GM12891 (cell line): ENCODE measurements at regions not wholly inside any gene's neighbourhood (a gene's known extent, or its start where the extent isn't known, plus 50 kb on each side); places are given as distances from the start of the nearest gene placed in this dataset.

Source experiments
- DNase-seq: peaks from one replicate; pipeline ENCODE4 v3.0.0; 2011; ENCODE audit warnings: low spot score; ENCODE audit not compliant: insufficient read length
- FAIRE-seq: peaks from 2 replicates; lab custom pipeline; 2011; peaks lifted over from hg19 to GRCh38; lab: Jason Lieb, UNC
- PAX5 ChIP-seq: IDR thresholded peaks from 2 replicates; pipeline ENCODE4 v1.6.1; 2011; ENCODE audit warnings: low read length, moderate library complexity, mild to moderate bottlenecking; ENCODE audit not compliant: insufficient read depth, severe bottlenecking
- POLR2A ChIP-seq: IDR thresholded peaks from 2 replicates; pipeline ENCODE4 v1.6.1; 2011; ENCODE audit warnings: low read depth, low read length, control low read depth
- POLR2AphosphoS5 ChIP-seq: IDR thresholded peaks from 2 replicates; pipeline ENCODE4 v1.6.1; 2011; ENCODE audit warnings: low read depth, low read length, control low read depth
- POU2F2 ChIP-seq: IDR thresholded peaks from 2 replicates; pipeline ENCODE4 v1.6.1; 2011; ENCODE audit warnings: low read depth, mild to moderate bottlenecking, control low read depth, low read length, moderate library complexity
- SPI1 ChIP-seq: IDR thresholded peaks from 2 replicates; pipeline ENCODE4 v1.6.1; 2011; ENCODE audit warnings: low read depth, low read length, control low read depth
- TAF1 ChIP-seq: IDR thresholded peaks from 2 replicates; pipeline ENCODE4 v1.6.1; 2011; ENCODE audit warnings: low read depth, low read length, control low read depth

- FAIRE-seq (no peak), DNase-seq (no peak)
- TF ChIP-seq POLR2A = no peak
- TF ChIP-seq TAF1 = no peak
- no peak for TF ChIP-seq PAX5
- no peak for TF ChIP-seq POU2F2
- no peak for TF ChIP-seq SPI1
- TF ChIP-seq POLR2AphosphoS5 = no peak
These were observed 161.6 kb downstream of the SMIM20 start for GRCh38 chr4:26075583-26075982.

- DNase-seq (no peak), FAIRE-seq (peak; percentile 80)
- TF ChIP-seq PAX5 (no peak), SPI1 (peak; percentile 40; the same call in 1 of the 2 replicates), TAF1 (no peak), POLR2A (no peak), POU2F2 (peak; percentile 81; the same call in 1 of the 2 replicates), POLR2AphosphoS5 (no peak)
These were observed 162.1 kb downstream of the SMIM20 start for GRCh38 chr4:26076000-26076587.

- no peak for DNase-seq
- TF ChIP-seq SPI1 (no peak), POU2F2 (no peak), PAX5 (no peak), POLR2AphosphoS5 (no peak), TAF1 (no peak), POLR2A (no peak)
- FAIRE-seq = peak; percentile 9
These were observed 162.9 kb downstream of the SMIM20 start for GRCh38 chr4:26076896-26077295.

DNA sequence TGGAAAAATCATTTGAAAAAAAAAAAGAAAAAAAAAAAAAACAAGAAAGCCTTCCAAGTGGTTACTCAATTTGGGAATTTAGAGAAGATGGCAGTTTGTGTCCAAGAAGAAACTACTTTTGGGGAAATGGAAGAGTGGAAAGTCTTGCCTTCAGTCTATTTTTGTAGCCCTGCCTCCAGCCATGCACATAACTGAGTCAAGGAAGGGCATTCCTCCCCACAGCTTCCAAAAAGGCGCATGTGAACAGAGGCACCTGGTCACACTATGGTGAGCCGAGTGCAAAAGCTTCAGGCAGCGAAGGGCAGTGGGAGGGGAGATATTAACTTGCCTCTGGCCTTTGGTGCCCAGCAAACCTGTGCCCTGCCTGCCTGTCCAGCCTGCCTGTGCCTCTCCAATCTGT is 163.7 kb downstream of the SMIM20 start:
- DNase-seq = no peak
- TF ChIP-seq PAX5 = no peak
- no peak for TF ChIP-seq POLR2AphosphoS5
- TF ChIP-seq POLR2A = no peak
- no peak for TF ChIP-seq SPI1
- TF ChIP-seq TAF1 = no peak
- no peak for TF ChIP-seq POU2F2
- FAIRE-seq = no peak

- DNase-seq = no peak
- TF ChIP-seq TAF1 = no peak
- no peak for TF ChIP-seq POLR2A
- no peak for TF ChIP-seq POLR2AphosphoS5
- no peak for TF ChIP-seq PAX5
- no peak for TF ChIP-seq POU2F2
- no peak for FAIRE-seq
These were observed 167.0 kb downstream of the SMIM20 start for GRCh38 chr4:26080870-26081628.

DNA sequence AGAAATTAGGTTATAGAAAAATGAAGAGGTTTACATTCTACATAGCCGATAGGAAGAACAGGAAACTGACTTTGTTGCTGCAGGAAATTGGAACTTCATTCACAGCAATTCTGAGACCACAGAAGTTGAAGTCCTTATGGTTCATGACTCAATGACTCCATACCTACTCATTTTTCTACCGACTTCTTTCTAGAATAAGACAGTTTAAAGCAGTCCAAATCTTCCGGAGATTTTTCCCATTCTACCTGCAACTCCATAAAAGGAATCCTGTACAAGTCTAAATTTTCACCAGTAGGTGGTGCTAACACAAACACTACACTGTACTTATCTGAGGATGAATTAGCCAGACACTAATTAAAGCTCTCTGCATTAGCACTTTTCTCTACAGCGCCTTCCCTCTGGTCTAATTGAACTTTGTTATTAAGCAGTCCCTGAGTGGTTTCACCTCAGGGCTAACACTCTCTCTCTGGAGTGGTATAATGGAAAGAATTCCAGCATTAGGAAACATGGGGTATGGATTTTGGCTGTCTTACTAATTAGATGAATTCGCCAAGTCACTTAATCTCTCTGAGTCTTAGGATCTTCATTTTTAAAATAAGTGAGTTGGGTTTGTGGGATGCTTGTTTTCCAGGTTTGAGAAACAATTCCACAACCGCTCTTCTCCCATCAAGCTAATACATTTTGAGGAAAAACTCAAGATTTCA is 167.9 kb downstream of the SMIM20 start:
- TF ChIP-seq POU2F2 = no peak
- TF ChIP-seq POLR2AphosphoS5 = no peak
- TF ChIP-seq TAF1 = no peak
- TF ChIP-seq POLR2A = no peak
- no peak for TF ChIP-seq PAX5
- TF ChIP-seq SPI1 = no peak
- DNase-seq (no peak), FAIRE-seq (peak; percentile 78)

DNA sequence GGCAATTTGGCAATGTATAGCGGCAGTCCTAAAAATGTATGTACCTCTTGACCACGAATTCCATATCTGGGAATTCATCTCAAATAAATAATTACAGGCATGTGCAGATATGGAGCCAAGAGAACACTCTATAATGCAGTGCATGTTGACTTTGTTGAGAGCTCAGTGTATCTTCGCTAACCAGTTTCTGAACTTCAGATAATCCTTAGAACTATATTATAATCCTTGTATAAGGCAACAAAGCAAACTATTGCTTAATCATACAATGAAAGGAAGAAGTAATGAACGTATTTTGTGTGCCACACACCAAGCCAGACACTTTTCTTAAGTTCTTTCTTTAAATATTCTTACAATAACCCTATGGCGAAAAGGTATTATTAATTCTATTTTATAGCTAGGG is 168.5 kb downstream of the SMIM20 start:
- TF ChIP-seq PAX5 (no peak), POLR2A (no peak), POU2F2 (no peak), TAF1 (no peak), SPI1 (no peak), POLR2AphosphoS5 (no peak)
- DNase-seq (no peak), FAIRE-seq (no peak)

DNA sequence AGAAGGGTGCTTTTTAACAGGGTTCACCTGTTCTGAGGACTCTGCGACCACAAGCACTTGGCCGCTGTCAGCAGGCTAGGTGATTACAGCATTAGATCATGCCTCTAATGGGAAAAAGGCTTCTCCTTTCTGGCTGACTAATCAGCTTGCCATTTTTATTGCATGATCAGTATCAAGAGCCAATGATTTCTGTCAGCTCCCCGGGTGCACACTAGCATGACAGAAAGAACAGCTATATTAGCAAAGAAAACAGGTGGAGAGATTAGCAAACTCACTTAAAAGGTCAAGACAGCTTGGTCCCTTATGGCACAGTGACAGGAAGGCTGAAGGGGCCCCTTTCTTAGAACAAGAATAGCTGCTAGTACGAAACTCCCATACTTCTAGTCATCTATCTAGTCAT is 170.0 kb downstream of the SMIM20 start:
- no peak for TF ChIP-seq POLR2AphosphoS5
- TF ChIP-seq POU2F2 = peak; percentile 21; the same call in 1 of the 2 replicates
- TF ChIP-seq PAX5 = peak; percentile 61
- peak; percentile 53 for TF ChIP-seq SPI1
- DNase-seq = no peak
- FAIRE-seq = peak; percentile 94

- FAIRE-seq (no peak), DNase-seq (no peak)
- TF ChIP-seq POLR2AphosphoS5 = no peak
- no peak for TF ChIP-seq POLR2A
- TF ChIP-seq POU2F2 = no peak
- no peak for TF ChIP-seq PAX5
- TF ChIP-seq TAF1 = no peak
- TF ChIP-seq SPI1 = no peak
These were observed 170.4 kb downstream of the SMIM20 start for GRCh38 chr4:26084414-26084813.
